ENCODE measurements at regions not wholly inside any gene's neighbourhood (a gene's known extent, or its start where the extent isn't known, plus 50 kb on each side); places are given as distances from the start of the nearest gene placed in this dataset.

DNA sequence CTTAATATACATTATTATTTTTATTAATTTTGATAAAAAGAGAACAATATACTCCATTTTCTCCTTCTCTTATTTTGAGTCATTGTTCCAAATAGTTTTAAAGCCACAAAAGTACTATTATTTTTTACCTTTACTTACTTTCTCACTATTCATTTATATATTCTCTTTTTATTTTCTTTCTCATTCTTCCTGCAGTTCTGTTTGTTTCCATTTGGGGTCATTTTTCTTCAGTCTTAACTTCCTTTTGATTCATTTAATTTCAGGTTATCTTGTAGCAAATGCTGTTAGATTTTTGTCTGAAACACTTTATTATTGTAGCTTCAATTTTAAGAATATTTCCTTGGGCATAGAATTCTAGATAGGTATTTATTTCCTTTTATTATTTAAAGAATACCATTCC lies 438.6 kb upstream of the EPHA5 start:
- H3K27me3 ChIP-seq (ENCODE audit: insufficient read depth, poor library complexity, severe bottlenecking) = no peaks in the 10 kb centered on the region
- no peak for DNase-seq (ENCODE audit: low read depth in 1 of 2, low spot score in 1 of 2)
- no peak overlapping the region for H3K27ac ChIP-seq (replicated peaks)
- no peak for TF ChIP-seq POLR2AphosphoS5 (IDR thresholded peaks at IDR 0.05; ENCODE audit: low read depth)
- H3K4me3 ChIP-seq (replicated peaks; ENCODE audit: insufficient read depth, low read length) = no peak overlapping the region

DNA sequence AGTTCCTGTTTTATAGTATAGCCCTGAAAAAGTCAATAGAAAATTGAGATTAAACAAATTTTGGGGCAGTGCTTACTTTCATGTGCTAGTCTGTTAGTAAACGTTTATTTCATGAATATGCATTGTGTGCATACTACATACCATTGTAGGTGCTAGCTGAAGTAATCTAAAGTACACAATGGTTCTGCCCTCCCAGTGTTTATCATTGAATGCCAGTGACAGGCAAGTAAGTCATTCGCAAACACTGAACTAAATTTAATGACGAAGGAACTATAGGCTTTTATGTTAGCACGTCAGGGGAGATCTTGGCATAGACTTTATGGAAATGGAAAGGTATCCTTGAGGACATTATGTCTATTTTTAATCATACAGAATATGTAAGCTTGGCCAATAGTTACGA lies 426.9 kb upstream of the EPHA5 start:
- no peak overlapping the region for H3K27ac ChIP-seq (replicated peaks)
- no peak overlapping the region for H3K4me3 ChIP-seq (replicated peaks; ENCODE audit: insufficient read depth, low read length)
- TF ChIP-seq GABPA (IDR thresholded peaks at IDR 0.05; ENCODE audit: low read depth) (no peak), POLR2AphosphoS5 (IDR thresholded peaks at IDR 0.05; ENCODE audit: low read depth) (no peak), SPI1 (IDR thresholded peaks at IDR 0.05; ENCODE audit: borderline replicate concordance, low read depth) (no peak)
- TF ChIP-seq, protein P1, sequence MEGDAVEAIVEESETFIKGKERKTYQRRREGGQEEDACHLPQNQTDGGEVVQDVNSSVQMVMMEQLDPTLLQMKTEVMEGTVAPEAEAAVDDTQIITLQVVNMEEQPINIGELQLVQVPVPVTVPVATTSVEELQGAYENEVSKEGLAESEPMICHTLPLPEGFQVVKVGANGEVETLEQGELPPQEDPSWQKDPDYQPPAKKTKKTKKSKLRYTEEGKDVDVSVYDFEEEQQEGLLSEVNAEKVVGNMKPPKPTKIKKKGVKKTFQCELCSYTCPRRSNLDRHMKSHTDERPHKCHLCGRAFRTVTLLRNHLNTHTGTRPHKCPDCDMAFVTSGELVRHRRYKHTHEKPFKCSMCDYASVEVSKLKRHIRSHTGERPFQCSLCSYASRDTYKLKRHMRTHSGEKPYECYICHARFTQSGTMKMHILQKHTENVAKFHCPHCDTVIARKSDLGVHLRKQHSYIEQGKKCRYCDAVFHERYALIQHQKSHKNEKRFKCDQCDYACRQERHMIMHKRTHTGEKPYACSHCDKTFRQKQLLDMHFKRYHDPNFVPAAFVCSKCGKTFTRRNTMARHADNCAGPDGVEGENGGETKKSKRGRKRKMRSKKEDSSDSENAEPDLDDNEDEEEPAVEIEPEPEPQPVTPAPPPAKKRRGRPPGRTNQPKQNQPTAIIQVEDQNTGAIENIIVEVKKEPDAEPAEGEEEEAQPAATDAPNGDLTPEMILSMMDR (IDR thresholded peaks at IDR 0.05; ENCODE audit: insufficient read depth, low read length) = no peak
- TF ChIP-seq, protein P2, sequence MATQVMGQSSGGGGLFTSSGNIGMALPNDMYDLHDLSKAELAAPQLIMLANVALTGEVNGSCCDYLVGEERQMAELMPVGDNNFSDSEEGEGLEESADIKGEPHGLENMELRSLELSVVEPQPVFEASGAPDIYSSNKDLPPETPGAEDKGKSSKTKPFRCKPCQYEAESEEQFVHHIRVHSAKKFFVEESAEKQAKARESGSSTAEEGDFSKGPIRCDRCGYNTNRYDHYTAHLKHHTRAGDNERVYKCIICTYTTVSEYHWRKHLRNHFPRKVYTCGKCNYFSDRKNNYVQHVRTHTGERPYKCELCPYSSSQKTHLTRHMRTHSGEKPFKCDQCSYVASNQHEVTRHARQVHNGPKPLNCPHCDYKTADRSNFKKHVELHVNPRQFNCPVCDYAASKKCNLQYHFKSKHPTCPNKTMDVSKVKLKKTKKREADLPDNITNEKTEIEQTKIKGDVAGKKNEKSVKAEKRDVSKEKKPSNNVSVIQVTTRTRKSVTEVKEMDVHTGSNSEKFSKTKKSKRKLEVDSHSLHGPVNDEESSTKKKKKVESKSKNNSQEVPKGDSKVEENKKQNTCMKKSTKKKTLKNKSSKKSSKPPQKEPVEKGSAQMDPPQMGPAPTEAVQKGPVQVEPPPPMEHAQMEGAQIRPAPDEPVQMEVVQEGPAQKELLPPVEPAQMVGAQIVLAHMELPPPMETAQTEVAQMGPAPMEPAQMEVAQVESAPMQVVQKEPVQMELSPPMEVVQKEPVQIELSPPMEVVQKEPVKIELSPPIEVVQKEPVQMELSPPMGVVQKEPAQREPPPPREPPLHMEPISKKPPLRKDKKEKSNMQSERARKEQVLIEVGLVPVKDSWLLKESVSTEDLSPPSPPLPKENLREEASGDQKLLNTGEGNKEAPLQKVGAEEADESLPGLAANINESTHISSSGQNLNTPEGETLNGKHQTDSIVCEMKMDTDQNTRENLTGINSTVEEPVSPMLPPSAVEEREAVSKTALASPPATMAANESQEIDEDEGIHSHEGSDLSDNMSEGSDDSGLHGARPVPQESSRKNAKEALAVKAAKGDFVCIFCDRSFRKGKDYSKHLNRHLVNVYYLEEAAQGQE (IDR thresholded peaks at IDR 0.05; ENCODE audit: insufficient replicate concordance, low read depth) = no peak
- DNase-seq (ENCODE audit: low read depth in 1 of 2, low spot score in 1 of 2) = no peak
- H3K27me3 ChIP-seq (ENCODE audit: insufficient read depth, poor library complexity, severe bottlenecking) = no peaks in the 10 kb centered on the region

DNA sequence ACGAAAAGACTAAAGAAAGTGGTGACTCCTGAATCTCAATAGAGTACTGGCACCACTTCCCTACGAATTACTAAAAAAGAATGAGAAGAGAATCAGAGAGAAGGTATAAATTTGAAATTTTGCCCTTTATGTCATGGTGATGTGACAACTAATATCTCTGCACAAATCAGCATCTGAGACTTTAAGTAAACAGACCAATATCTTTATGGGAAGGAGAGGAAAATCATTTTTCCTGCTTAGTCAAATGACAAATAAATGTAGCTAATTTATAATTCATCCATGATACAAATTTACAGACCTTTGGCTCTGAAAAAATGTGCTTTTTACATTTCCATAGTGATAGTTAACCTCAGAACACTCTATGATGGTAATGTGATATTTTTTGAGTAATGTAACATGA lies 424.8 kb upstream of the EPHA5 start:
- TF ChIP-seq GABPA (IDR thresholded peaks at IDR 0.05; ENCODE audit: low read depth) (no peak), SPI1 (IDR thresholded peaks at IDR 0.05; ENCODE audit: borderline replicate concordance, low read depth) (no peak), POLR2AphosphoS5 (IDR thresholded peaks at IDR 0.05; ENCODE audit: low read depth) (no peak)
- TF ChIP-seq, protein P2 (IDR thresholded peaks at IDR 0.05; ENCODE audit: insufficient replicate concordance, low read depth) = no peak
- TF ChIP-seq, protein P1 (IDR thresholded peaks at IDR 0.05; ENCODE audit: insufficient read depth, low read length) = no peak
- H3K27ac ChIP-seq (replicated peaks) = no peak overlapping the region
- H3K27me3 ChIP-seq (ENCODE audit: insufficient read depth, poor library complexity, severe bottlenecking) = no peaks in the 10 kb centered on the region
- no peak for DNase-seq (ENCODE audit: low read depth in 1 of 2, low spot score in 1 of 2)
- no peak overlapping the region for H3K4me3 ChIP-seq (replicated peaks; ENCODE audit: insufficient read depth, low read length)

DNA sequence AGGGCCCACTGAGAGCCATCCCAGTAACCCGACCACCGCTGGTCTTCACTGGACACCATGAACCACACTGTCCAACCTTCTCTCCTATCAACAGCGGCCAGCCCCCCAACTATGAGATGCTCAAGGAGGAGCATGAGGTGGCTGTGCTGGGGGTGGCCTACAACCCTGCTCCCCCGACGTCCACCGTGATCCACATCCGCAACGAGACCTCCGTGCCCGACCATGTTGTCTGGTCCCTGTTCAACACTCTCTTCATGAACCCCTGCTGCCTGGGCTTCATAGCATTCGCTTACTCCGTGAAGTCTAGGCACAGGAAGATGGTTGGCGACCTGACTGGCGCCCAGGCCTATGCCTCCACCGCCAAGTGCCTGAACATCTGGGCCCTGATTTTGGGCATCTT lies 423.8 kb upstream of the EPHA5 start:
- TF ChIP-seq, protein P2 (IDR thresholded peaks at IDR 0.05; ENCODE audit: insufficient replicate concordance, low read depth) = no peak
- TF ChIP-seq GABPA (IDR thresholded peaks at IDR 0.05; ENCODE audit: low read depth) (no peak), SPI1 (IDR thresholded peaks at IDR 0.05; ENCODE audit: borderline replicate concordance, low read depth) (no peak), POLR2AphosphoS5 (IDR thresholded peaks at IDR 0.05; ENCODE audit: low read depth) (no peak)
- TF ChIP-seq, protein P1 (IDR thresholded peaks at IDR 0.05; ENCODE audit: insufficient read depth, low read length) = no peak
- H3K27ac ChIP-seq (replicated peaks) = no peak overlapping the region
- no peak for DNase-seq (ENCODE audit: low read depth in 1 of 2, low spot score in 1 of 2)

More for the DNA sequence above, 423.8 kb upstream of the EPHA5 start:
- no peak overlapping the region for H3K4me3 ChIP-seq (replicated peaks; ENCODE audit: insufficient read depth, low read length)
- no peaks in the 10 kb centered on the region for H3K27me3 ChIP-seq (ENCODE audit: insufficient read depth, poor library complexity, severe bottlenecking)

Data from HL-60 (cell line).